GM12864 (cell line): ENCODE measurements at regions not wholly inside any gene's neighbourhood (a gene's known extent, or its start where the extent isn't known, plus 50 kb on each side); places are given as distances from the start of the nearest gene placed in this dataset.
"Not testable (repeated sequence)": the region's sequence is repeated elsewhere in the genome, so short reads cannot be mapped to it uniquely, and the experiment has no call there.

Experiments used
- DNase-seq: peaks from one replicate; pipeline ENCODE4 v3.0.0-alpha.2; 2011; ENCODE audit warnings: low read depth
- H3K4me3 ChIP-seq: 2 replicates; pipeline ENCODE4 v1.5.1; 2011; ENCODE audit warnings: mild to moderate bottlenecking, low read depth, low read length, control low read depth
- CTCF ChIP-seq: IDR thresholded peaks from 2 replicates; pipeline ENCODE4 v1.5.1; 2011; ENCODE audit warnings: low read depth, mild to moderate bottlenecking, moderate library complexity, low read length, control low read depth, inconsistent platforms; ENCODE audit errors: missing control alignments

- no peak for DNase-seq
- no peak for TF ChIP-seq CTCF
- no peak overlapping the region for H3K4me3 ChIP-seq
Measured at GRCh38 chr6:51214442-51214841, 395.8 kb downstream of the TFAP2B start.

- TF ChIP-seq CTCF: no peak
- no peak overlapping the region for H3K4me3 ChIP-seq
- no peak for DNase-seq
Measured at GRCh38 chr6:51218181-51218580, 399.5 kb downstream of the TFAP2B start.

- H3K4me3 ChIP-seq, DNase-seq: not testable (repeated sequence)
Measured at GRCh38 chr6:51224580-51225240, 406.0 kb downstream of the TFAP2B start.

GRCh38 chr6:51241376-51241775 lies 422.7 kb downstream of the TFAP2B start:
- no peak overlapping the region for H3K4me3 ChIP-seq

GRCh38 chr6:51249798-51250197 lies 431.1 kb downstream of the TFAP2B start:
- no peak for TF ChIP-seq CTCF
- no peak overlapping the region for H3K4me3 ChIP-seq
- no peak for DNase-seq

More at GRCh38 chr6:51241376-51241775, 422.7 kb downstream of the TFAP2B start:
- no peak for DNase-seq
- no peak for TF ChIP-seq CTCF

GRCh38 chr6:51250317-51250716 lies 431.6 kb downstream of the TFAP2B start:
- TF ChIP-seq CTCF: no peak
- H3K4me3 ChIP-seq: no peak overlapping the region
- no peak for DNase-seq

- no peak for TF ChIP-seq CTCF
- H3K4me3 ChIP-seq: no peak overlapping the region
- DNase-seq: no peak
Measured at GRCh38 chr6:51257938-51258337, 439.3 kb downstream of the TFAP2B start.
